Suppressor macrophage (primary cell): ENCODE measurements at regions not wholly inside any gene's neighbourhood (a gene's known extent, or its start where the extent isn't known, plus 50 kb on each side); places are given as distances from the start of the nearest gene placed in this dataset.

Source experiments
- DNase-seq, 4 experiments: peaks; one replicate each; pipeline ENCODE4 v3.0.0-alpha.2; 2020 to 2022

GRCh38 chr1:86228546-86228945 lies 72.0 kb upstream of the COL24A1 start:
- DNase-seq: no peak

- DNase-seq: no peak
Observed at GRCh38 chr1:86227026-86227425, 70.5 kb upstream of the COL24A1 start.

- no peak for DNase-seq
Observed at GRCh38 chr1:86226204-86226603, 69.6 kb upstream of the COL24A1 start.

DNA sequence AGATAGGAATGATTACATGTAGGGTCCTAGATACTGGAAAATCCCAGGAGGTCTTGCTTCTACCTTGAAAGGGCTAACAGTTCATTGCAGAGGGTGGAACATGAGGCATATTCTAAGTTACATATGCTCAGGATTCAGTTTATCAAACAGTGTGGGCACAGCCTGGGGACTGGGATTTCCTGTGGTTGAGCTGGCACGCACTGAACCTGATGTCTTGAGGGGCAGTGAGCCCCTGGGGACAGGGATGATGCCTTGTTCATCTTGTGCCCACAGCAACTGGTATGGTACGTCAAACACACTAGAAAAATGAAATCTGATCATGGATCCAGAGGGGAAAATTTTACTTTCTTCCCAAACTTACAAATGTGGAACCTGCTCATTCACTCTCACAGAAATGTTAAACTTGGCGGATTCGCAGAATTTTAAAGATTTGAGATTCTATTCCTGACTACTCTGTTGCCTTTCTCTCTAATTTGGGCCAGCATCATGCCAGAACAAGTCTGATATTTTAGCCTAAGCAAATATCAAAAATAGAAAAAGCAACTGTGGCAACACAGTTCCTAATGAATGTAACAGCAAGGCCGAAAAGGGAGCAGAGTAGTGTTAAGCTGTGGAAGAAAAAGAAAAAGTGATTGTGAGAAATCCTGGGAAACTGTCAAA lies 68.2 kb upstream of the COL24A1 start:
- DNase-seq: no peak

DNA sequence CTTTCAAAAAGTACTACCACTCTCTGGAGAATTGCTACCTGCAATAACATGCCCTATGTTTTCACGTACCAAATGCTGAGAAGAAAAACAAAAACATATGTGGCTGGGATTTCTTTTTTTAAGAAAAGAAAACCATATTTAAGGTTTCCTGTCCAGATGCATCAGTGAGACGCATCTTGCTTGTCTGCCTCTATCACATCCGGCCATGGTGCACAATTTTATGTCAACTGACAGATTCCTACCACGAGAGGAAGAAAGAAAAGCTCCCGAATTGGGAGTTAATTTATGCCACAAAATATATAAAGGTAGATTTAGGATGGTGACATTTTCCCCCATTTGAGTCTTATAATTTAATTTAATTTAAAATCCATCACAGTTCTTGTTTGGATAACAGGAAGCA lies 62.3 kb upstream of the COL24A1 start:
- no peak for DNase-seq

DNA sequence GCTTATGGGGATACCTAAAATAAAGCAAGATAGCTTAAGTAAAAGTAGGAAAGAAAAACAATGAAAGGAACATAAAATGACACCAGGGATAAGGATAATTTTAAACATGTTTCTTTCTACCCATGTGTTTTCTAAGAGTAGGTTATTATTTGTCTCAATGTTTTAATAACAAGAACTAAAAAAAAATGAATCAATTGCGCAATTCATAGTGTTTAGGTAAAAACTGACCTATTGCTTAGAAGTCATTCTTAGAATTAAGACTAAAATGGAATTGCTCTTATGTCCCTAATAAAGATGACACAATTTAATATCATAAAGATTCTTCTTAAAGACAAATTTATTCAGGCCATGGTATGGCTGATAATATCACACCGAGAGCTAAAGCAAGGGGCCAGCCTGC lies 58.0 kb upstream of the COL24A1 start:
- DNase-seq: no peak

- no peak for DNase-seq
Observed at GRCh38 chr1:86209346-86209745, 52.8 kb upstream of the COL24A1 start.

DNA sequence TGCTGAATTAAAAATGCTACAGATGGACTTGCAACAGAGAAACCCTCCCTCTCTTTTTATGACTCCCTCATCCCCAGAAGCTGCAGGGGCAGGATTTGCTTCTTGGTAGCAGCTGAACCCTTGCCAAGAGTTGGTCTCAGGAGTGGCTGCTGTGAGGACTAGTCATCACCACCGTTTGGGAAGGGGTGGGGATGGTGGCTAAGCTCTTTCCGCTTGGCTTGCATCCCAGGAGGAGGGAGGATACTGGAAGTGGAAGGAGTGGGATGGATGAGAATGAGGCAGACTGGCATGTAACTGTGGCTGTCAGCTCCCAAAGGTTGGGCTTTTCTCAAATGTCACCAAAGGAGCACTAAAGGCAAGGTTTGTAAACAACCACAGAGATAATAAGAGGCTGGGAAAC lies 50.8 kb upstream of the COL24A1 start:
- DNase-seq: no peak
